ENCODE measurements at regions not wholly inside any gene's neighbourhood (a gene's known extent, or its start where the extent isn't known, plus 50 kb on each side); places are given as distances from the start of the nearest gene placed in this dataset.

DNA sequence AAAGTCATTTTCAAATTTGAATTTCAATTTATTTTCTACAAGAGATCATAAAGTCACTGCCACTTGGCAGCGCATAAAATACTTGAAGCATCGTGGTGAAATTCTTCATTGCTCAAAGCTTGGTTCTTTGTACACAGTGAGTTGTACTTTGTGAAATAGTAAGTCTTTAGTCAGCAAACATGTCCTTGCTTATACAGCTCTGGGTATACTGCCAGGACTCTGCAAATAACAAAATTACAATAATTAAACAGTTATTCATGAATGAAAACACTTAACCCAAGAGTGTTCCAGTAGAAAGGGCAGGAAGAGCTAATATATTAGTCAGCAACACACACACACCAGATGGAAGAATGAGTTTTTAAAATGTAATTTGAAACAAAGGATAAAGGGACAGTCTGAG, 1300.9 kb upstream of the DIAPH2 start:
- FAIRE-seq (no peak), DNase-seq (ENCODE audit: low read depth) (peak; percentile 87)
- Histone ChIP-seq H3K4me3 (ENCODE audit: low read depth, low read length) (no peak overlapping the region), H3K27me3 (ENCODE audit: control insufficient read depth, insufficient read depth, low read length) (no peaks in the 10 kb centered on the region), H3K36me3 (ENCODE audit: control insufficient read depth, insufficient read depth, low read length) (no peaks in the 10 kb centered on the region)
- TF ChIP-seq, protein P1, sequence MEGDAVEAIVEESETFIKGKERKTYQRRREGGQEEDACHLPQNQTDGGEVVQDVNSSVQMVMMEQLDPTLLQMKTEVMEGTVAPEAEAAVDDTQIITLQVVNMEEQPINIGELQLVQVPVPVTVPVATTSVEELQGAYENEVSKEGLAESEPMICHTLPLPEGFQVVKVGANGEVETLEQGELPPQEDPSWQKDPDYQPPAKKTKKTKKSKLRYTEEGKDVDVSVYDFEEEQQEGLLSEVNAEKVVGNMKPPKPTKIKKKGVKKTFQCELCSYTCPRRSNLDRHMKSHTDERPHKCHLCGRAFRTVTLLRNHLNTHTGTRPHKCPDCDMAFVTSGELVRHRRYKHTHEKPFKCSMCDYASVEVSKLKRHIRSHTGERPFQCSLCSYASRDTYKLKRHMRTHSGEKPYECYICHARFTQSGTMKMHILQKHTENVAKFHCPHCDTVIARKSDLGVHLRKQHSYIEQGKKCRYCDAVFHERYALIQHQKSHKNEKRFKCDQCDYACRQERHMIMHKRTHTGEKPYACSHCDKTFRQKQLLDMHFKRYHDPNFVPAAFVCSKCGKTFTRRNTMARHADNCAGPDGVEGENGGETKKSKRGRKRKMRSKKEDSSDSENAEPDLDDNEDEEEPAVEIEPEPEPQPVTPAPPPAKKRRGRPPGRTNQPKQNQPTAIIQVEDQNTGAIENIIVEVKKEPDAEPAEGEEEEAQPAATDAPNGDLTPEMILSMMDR (IDR thresholded peaks at IDR 0.05; ENCODE audit: insufficient read depth, low read length, severe bottlenecking), result no peak

DNA sequence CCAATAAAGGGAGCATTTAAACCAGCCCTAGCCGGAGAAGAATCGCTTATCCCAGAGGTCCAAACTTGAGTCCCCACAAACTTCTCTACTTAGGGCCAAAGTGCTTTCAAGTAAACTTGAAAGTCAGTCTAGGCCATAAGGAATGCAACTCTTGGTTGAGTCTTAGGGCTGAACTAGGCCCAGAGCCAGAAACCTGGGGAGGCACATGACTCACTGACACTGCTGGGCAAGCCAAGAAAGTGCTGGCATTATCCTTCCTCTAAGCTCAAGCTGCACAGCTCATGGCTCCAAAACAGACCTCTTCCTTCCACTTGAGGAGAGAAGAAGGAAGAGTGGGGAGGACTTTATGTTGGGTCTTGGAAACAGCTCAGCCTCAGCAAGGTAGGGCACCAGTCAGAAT, 1257.3 kb upstream of the DIAPH2 start:
- TF ChIP-seq, protein P1 (IDR thresholded peaks at IDR 0.05; ENCODE audit: insufficient read depth, low read length, severe bottlenecking), result no peak
- no peak overlapping the region for H3K4me3 ChIP-seq (ENCODE audit: low read depth, low read length)
- DNase-seq (ENCODE audit: low read depth) (peak; percentile 79), FAIRE-seq (peak; percentile 87)
- no peaks in the 10 kb centered on the region for H3K36me3 ChIP-seq (ENCODE audit: control insufficient read depth, insufficient read depth, low read length)
- H3K27me3 ChIP-seq (ENCODE audit: control insufficient read depth, insufficient read depth, low read length), result no peaks in the 10 kb centered on the region

DNA sequence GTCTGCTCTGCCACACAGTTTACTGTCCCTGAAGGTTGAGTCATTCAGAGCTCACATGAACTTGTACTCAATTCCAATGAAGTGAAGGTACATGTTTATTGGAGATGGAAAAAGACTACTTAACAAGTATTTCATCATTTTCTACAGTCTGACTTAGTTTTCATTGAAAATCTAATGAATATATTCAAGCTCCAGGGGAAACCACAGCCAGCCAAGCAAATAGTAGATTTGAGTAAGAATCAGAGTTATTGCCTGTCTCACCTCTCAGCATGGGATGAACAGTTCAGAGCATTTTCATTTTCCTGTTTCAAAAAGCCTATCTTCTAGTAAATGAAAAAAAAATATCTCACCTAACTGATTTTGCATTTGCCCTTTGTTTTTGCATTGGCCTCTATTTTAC, 1249.4 kb upstream of the DIAPH2 start:
- H3K27me3 ChIP-seq (ENCODE audit: control insufficient read depth, insufficient read depth, low read length), result no peaks in the 10 kb centered on the region
- H3K4me3 ChIP-seq (ENCODE audit: low read depth, low read length), result no peak overlapping the region
- DNase-seq (ENCODE audit: low read depth), result peak; percentile 17
- TF ChIP-seq, protein P1 (IDR thresholded peaks at IDR 0.05; ENCODE audit: insufficient read depth, low read length, severe bottlenecking), result no peak
- H3K36me3 ChIP-seq (ENCODE audit: control insufficient read depth, insufficient read depth, low read length), result no peaks in the 10 kb centered on the region
- no peak for FAIRE-seq

DNA sequence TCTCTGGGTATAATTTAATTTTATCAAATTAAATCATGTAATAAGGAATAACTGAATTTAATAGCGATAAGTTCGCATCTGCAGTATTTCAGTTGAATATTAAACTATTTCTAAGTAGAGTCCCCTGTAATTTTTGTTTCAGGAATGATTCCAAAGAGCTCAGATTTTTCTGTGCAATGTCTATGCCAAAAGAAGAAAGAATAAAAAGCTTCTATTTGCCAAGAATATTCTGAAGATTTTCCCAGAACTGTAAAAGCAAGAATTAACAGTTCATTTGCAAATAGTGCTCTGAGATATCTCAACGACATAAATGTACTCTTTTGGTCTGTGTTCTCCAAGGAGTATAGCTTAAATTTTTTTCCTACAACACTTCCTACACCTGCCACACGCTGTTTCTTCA, 1242.8 kb upstream of the DIAPH2 start:
- H3K36me3 ChIP-seq (ENCODE audit: control insufficient read depth, insufficient read depth, low read length), result no peaks in the 10 kb centered on the region
- H3K27me3 ChIP-seq (ENCODE audit: control insufficient read depth, insufficient read depth, low read length), result no peaks in the 10 kb centered on the region
- no peak overlapping the region for H3K4me3 ChIP-seq (ENCODE audit: low read depth, low read length)
- DNase-seq (ENCODE audit: low read depth) (no peak), FAIRE-seq (no peak)
- TF ChIP-seq, protein P1 (IDR thresholded peaks at IDR 0.05; ENCODE audit: insufficient read depth, low read length, severe bottlenecking), result no peak

DNA sequence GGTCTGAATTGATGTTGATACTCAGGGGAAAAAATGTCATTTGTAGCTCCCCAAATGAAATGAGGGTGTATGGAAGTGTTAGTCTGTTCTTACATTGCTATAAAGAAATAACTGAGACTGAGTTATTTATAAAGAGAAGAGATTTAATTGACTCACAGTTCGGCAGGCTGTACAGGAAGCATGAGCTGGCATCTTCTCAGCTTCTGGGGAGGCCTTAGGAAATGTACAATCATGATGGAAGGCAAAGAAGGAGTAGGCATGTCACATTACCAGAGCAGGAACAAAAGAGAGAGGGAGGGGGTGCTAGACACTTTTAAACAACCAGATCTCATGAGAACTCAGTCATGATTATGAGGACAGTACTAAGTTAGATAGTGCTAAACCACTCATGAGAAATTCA, 1199.9 kb upstream of the DIAPH2 start:
- DNase-seq (ENCODE audit: low read depth) (peak; percentile 48), FAIRE-seq (no peak)
- TF ChIP-seq, protein P1 (IDR thresholded peaks at IDR 0.05; ENCODE audit: insufficient read depth, low read length, severe bottlenecking), result no peak
- Histone ChIP-seq H3K4me3 (ENCODE audit: low read depth, low read length) (no peak overlapping the region), H3K27me3 (ENCODE audit: control insufficient read depth, insufficient read depth, low read length) (no peaks in the 10 kb centered on the region), H3K36me3 (ENCODE audit: control insufficient read depth, insufficient read depth, low read length) (no peaks in the 10 kb centered on the region)

DNA sequence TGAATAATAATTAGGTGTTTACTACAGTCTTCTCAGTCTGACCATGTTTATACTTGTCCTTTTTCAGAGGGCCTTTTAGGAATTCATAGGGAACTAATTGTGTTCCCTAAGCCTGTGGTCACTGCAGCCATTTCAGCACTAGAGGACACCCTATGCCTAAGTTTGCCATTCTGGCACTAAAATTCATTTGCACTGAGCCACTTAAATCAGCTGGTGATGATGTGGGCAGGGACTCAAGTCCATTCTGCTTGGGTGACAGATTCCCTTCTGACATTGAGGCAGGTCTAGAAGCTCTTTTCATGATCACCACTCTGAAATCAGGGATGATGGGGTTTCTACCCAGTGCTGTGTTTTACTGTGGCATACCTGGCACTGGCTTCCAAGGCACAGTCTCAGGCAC, 1178.9 kb upstream of the DIAPH2 start:
- TF ChIP-seq, protein P1 (IDR thresholded peaks at IDR 0.05; ENCODE audit: insufficient read depth, low read length, severe bottlenecking), result peak; percentile 55
- H3K27me3 ChIP-seq (ENCODE audit: control insufficient read depth, insufficient read depth, low read length), result no peaks in the 10 kb centered on the region
- peak; percentile 28 for FAIRE-seq
- no peak overlapping the region for H3K4me3 ChIP-seq (ENCODE audit: low read depth, low read length)
- no peaks in the 10 kb centered on the region for H3K36me3 ChIP-seq (ENCODE audit: control insufficient read depth, insufficient read depth, low read length)
- peak; percentile 42 for DNase-seq (ENCODE audit: low read depth)
